Stimulated activated naive CD8-positive, alpha-beta T cell treated with anti-CD3 and anti-CD28 coated beads, Interleukin-15, Interleukin-2, amounts not matched to agents 100 U/mL and 50 U/mL, for 24 hours (primary cell): ENCODE measurements at regions not wholly inside any gene's neighbourhood (a gene's known extent, or its start where the extent isn't known, plus 50 kb on each side); places are given as distances from the start of the nearest gene placed in this dataset.
A peak's percentile ranks its signal among the peaks of the same experiment; 100 is the strongest.
"Not testable (repeated sequence)": the region's sequence is repeated elsewhere in the genome, so short reads cannot be mapped to it uniquely, and the experiment has no call there.

Experiments
- ATAC-seq: fragments of 150-1000 bp; cut with Tn5 transposase; one replicate; pipeline ENCODE4 v1.10.0; 2021
- DNase-seq: peaks from one replicate; pipeline ENCODE4 v3.0.0; 2021

DNA sequence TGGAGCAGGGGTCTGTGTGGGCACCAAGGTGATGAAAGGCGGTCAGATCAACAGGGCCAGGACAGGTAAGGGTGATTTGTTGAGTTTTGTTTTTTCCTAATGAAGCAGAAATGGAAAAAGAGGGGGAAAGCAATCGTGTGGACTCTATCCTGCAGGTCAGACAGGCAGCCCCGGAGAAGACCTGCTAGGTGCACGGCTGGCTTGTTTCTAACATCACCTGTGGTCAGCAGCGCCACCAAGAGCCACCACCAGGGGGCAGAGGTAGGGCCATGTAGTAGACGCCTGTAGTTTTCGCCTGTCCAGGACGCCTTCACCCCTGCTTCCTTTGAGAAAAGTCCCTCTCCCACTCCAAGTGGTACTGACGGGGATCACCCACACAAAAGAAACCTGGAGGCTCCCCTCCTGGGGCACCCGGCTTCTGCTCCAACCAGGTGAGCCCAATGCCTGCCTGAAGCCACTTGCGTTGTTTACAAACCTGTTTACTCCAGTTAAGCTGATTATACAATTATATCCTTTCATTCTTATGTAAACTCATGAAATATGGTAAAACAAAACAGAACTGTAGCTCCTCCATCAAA lies 54.2 kb upstream of the SEC14L1 start:
- DNase-seq (peak; percentile 94), ATAC-seq (peak; percentile 39)

GRCh38 chr17:77087650-77088454 lies 52.9 kb upstream of the SEC14L1 start:
- ATAC-seq = no peak

GRCh38 chr17:77088455-77089123 lies 52.2 kb upstream of the SEC14L1 start:
- DNase-seq (peak; percentile 90), ATAC-seq (peak; percentile 94)

More at GRCh38 chr17:77087650-77088454, 52.9 kb upstream of the SEC14L1 start:
- peak; percentile 15 for DNase-seq

GRCh38 chr17:77089124-77089490 lies 51.7 kb upstream of the SEC14L1 start:
- ATAC-seq (no peak), DNase-seq (no peak)

- not testable (repeated sequence) for DNase-seq, ATAC-seq
These were observed 50.8 kb upstream of the SEC14L1 start for GRCh38 chr17:77089949-77090348.

- ATAC-seq (no peak), DNase-seq (no peak)
These were observed 50.3 kb upstream of the SEC14L1 start for GRCh38 chr17:77090476-77090875.
